Brain microvascular endothelial cell (primary cell): ENCODE measurements at regions not wholly inside any gene's neighbourhood (a gene's known extent, or its start where the extent isn't known, plus 50 kb on each side); places are given as distances from the start of the nearest gene placed in this dataset.

Source experiments
- DNase-seq: peaks from one replicate; pipeline ENCODE4 v3.0.0-alpha.2; 2020
- H3K27ac ChIP-seq: fragments of 250-450 bp; sonication (Bioruptor Pico); 2 replicates; pipeline ENCODE4 v1.5.1; 2020; ENCODE audit warnings: mild to moderate bottlenecking, moderate library complexity
- H3K27me3 ChIP-seq: fragments of 250-450 bp; sonication (Bioruptor Pico); replicated peaks from 2 replicates; pipeline ENCODE4 v1.5.1; 2020; ENCODE audit warnings: mild to moderate bottlenecking
- H3K36me3 ChIP-seq: fragments of 250-450 bp; sonication (Bioruptor Pico); replicated peaks from 2 replicates; pipeline ENCODE4 v1.5.1; 2020; ENCODE audit warnings: mild to moderate bottlenecking
- H3K4me3 ChIP-seq: 2 replicates; pipeline ENCODE4 v1.5.1; 2011; ENCODE audit warnings: low read depth, mild to moderate bottlenecking, control low read depth, low read length, moderate library complexity
- in situ Hi-C: cut with HindIII; loops from 2 replicates; pipeline ENCODE4 v1.10.0; 2017; ENCODE audit warnings: low sequenced_read_pairs, low pct_ligation_motif_present
- TF ChIP-seq, protein P1 (sequence below): IDR thresholded peaks from 2 replicates; pipeline ENCODE4 v1.5.1; 2011; ENCODE audit warnings: low read depth, mild to moderate bottlenecking, moderate library complexity, low read length, control low read depth, inconsistent platforms; ENCODE audit errors: missing control alignments

- Histone ChIP-seq H3K36me3 (no peaks in the 10 kb centered on the region), H3K27me3 (no peaks in the 10 kb centered on the region), H3K4me3 (no peak overlapping the region), H3K27ac (no peak overlapping the region)
- DNase-seq: no peak
- in situ Hi-C loops: no loop called here
- TF ChIP-seq, protein P1, sequence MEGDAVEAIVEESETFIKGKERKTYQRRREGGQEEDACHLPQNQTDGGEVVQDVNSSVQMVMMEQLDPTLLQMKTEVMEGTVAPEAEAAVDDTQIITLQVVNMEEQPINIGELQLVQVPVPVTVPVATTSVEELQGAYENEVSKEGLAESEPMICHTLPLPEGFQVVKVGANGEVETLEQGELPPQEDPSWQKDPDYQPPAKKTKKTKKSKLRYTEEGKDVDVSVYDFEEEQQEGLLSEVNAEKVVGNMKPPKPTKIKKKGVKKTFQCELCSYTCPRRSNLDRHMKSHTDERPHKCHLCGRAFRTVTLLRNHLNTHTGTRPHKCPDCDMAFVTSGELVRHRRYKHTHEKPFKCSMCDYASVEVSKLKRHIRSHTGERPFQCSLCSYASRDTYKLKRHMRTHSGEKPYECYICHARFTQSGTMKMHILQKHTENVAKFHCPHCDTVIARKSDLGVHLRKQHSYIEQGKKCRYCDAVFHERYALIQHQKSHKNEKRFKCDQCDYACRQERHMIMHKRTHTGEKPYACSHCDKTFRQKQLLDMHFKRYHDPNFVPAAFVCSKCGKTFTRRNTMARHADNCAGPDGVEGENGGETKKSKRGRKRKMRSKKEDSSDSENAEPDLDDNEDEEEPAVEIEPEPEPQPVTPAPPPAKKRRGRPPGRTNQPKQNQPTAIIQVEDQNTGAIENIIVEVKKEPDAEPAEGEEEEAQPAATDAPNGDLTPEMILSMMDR: no peak
These were observed 224.9 kb upstream of the TOPAZ1 start for GRCh38 chr3:44016818-44017217.

DNA sequence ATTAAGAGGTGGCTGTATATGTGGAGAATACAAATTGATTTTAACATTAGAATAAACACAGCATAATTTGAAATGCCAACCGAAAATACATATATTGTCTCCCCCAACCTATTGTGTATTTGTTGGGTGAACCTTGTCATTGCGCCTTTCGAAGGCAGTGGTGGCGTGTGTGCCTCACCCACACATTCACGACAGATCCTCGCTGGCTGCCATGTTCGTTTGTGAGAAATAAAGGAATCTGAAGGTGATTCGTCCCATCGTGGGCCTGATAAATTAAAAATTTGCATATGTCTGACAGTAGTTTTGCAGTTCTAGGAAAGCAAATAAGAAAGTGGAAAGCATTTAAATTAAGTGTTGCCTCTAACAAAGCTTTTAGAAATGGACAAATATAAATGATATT is 222.8 kb upstream of the TOPAZ1 start:
- in situ Hi-C loops: no loop called here
- TF ChIP-seq, protein P1: no peak
- Histone ChIP-seq H3K36me3 (no peaks in the 10 kb centered on the region), H3K27me3 (no peaks in the 10 kb centered on the region), H3K27ac (no peak overlapping the region), H3K4me3 (no peak overlapping the region)
- no peak for DNase-seq

DNA sequence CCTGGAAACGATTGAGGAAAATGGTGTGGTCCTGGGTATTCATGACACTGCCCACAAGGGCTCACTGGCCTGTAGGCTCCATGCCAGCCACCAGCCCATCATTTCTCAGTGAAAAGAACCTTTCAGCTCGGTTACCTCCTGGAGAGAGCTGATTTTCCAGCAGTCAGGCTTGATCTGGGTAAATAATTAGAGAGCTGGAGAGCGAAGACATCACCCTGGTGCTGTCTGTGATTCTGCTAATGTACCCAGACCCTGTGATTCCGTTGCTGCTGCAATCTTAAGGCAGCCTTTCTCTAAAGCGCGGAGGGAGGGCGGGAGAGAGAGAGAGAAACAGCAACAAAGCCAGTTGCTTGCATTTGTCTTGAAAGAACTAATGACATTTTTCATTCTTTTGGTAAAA is 221.9 kb upstream of the TOPAZ1 start:
- TF ChIP-seq, protein P1: no peak
- in situ Hi-C loops: no loop called here
- Histone ChIP-seq H3K36me3 (no peaks in the 10 kb centered on the region), H3K27ac (no peak overlapping the region), H3K27me3 (no peaks in the 10 kb centered on the region), H3K4me3 (no peak overlapping the region)
- DNase-seq: no peak

DNA sequence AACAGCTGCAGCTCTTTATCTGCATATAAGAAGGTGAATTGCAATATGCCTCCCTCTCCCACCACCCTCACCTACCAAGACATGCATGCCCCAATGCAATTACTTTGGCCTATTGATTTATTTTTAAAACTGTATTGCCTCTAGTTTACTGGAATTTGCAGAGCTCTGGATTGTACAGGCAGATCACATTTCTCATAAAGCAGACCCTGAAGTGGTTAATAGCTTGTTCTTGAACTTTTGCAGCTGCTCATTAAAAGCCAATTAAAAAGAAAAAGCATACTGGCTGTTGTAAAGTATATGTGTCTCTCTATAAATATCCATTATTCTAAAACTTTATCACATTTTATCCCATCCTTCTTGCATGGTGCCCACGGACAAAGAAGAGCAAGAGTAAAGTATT is 221.5 kb upstream of the TOPAZ1 start:
- Histone ChIP-seq H3K27ac (no peak overlapping the region), H3K36me3 (no peaks in the 10 kb centered on the region), H3K27me3 (no peaks in the 10 kb centered on the region), H3K4me3 (no peak overlapping the region)
- no peak for DNase-seq
- TF ChIP-seq, protein P1: no peak
- in situ Hi-C loops: no loop called here

DNA sequence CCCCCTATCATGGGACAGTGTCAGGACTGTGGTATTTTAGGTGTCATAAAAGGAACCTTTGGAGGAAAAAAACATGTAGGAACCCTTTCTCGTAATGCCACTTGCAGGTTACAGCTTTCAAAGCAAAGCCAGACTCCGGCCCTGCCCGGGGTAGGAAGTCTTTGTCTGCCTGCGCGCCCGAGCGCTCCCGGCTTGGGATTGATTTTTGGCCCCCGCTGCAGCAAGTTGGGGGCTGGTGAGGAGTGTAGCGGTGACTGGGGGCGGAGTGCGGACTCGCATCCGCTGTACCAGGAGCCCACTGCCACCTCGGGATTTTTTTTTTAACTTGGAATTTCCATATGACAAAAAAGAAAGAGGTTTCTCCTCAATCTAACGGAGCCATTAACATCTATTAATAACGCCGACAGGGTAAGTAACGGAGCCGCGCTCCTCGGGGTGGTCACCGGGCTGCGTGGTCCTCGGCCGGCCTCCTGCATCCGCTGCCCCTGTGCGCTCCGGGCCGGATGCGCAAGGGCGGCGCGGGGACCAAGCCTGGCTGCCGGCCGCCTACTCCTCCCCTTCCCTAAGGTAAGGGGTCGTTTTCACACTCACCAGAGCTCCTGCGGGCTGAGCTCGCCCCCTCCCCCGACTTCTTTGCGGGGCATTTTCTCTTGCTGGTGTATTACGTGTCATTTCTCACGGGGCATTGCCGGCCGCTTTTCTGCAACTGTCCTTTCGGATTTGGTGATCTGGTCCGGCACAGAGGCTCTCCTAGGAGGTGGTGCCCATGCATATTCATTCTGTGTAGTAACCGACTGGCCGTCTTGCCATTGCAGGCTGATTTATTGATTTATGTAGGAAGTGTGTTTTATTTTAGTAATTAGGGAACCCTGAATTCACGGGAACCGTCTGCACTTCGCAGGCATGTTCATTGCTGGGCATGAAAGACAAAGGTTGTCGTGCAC is 219.8 kb upstream of the TOPAZ1 start:
- peak overlapping the region; percentile 58 for H3K4me3 ChIP-seq
- TF ChIP-seq, protein P1: no peak
- no peaks in the 10 kb centered on the region for H3K36me3 ChIP-seq
- in situ Hi-C loops: no loop called here
- H3K27ac ChIP-seq: no peak overlapping the region
- no peak for DNase-seq
- H3K27me3 ChIP-seq: no peaks in the 10 kb centered on the region
